ENCODE measurements at regions not wholly inside any gene's neighbourhood (a gene's known extent, or its start where the extent isn't known, plus 50 kb on each side); places are given as distances from the start of the nearest gene placed in this dataset.

DNA sequence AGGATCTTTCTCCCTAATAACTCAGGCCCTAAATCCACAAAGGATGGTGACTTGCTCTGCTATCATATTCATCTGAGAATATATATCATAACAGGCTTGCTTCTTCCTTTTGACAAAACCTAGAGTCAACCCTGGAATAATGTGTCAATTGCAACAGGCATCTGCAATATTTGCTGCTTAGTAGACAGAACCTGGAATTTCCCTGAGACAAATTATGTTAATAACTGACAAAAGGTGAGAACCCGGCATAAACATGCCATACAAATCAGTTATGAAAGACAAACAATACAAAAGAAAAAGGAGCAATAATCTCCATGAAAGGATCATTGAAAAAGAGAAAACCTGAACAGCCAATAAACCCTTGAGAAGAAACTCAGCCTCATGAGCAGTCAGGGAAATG is 114.5 kb upstream of the CDCA7L start:
- Histone ChIP-seq H4K20me1 (ENCODE audit: insufficient read depth, poor library complexity, severe bottlenecking) (no peaks in the 10 kb centered on the region), H3K4me3 (no peak overlapping the region), H2AFZ (no peak overlapping the region), H3K4me2 (no peak overlapping the region), H3K9me2 (replicated peaks; ENCODE audit: insufficient read depth) (no peaks in the 10 kb centered on the region), H3K79me2 (no peaks in the 10 kb centered on the region), H3K27me3 (peaks cover 6% of the 10 kb centered on the region), H3K9me3 (ENCODE audit: low read depth) (no peaks in the 10 kb centered on the region), H3K4me1 (ENCODE audit: insufficient read depth) (no peaks in the 10 kb centered on the region), H3K27ac (no peak overlapping the region), H3K36me3 (replicated peaks; ENCODE audit: insufficient read depth, low read depth) (no peaks in the 10 kb centered on the region)
- 92% methylated on average over 1 of the region's 1 CpG for WGBS (ENCODE audit: low lambda C conversion rate, missing lambda C conversion rate)
- TF ChIP-seq, protein P1, sequence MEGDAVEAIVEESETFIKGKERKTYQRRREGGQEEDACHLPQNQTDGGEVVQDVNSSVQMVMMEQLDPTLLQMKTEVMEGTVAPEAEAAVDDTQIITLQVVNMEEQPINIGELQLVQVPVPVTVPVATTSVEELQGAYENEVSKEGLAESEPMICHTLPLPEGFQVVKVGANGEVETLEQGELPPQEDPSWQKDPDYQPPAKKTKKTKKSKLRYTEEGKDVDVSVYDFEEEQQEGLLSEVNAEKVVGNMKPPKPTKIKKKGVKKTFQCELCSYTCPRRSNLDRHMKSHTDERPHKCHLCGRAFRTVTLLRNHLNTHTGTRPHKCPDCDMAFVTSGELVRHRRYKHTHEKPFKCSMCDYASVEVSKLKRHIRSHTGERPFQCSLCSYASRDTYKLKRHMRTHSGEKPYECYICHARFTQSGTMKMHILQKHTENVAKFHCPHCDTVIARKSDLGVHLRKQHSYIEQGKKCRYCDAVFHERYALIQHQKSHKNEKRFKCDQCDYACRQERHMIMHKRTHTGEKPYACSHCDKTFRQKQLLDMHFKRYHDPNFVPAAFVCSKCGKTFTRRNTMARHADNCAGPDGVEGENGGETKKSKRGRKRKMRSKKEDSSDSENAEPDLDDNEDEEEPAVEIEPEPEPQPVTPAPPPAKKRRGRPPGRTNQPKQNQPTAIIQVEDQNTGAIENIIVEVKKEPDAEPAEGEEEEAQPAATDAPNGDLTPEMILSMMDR (IDR thresholded peaks at IDR 0.05; ENCODE audit: poor library complexity), result no peak
- TF ChIP-seq EZH2phosphoT487 (IDR thresholded peaks at IDR 0.05; ENCODE audit: low read depth, severe bottlenecking, unreplicated experiment) (no peak), EZH2 (IDR thresholded peaks at IDR 0.05; ENCODE audit: borderline replicate concordance) (no peak)
- no peak for DNase-seq (ENCODE audit: low spot score)

DNA sequence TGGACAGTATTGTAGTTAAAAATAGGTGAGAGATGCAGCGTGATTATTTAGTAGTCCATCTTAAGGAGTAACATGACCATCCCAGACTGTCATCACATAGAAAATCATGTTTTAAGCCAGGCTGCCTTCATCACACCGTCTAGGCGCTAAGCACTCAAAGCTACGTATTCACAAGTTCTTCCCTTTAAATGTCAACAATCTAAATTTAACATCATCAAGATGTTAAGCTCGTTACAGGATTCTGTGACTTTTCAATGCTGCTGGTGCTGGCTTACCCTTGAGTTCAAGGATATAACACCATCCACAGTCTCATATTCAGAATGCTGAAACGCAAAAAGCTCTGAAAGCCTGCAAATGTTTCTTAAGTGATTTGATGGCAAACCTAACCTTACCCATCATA is 109.5 kb upstream of the CDCA7L start:
- Histone ChIP-seq H3K79me2 (no peaks in the 10 kb centered on the region), H3K4me1 (ENCODE audit: insufficient read depth) (no peaks in the 10 kb centered on the region), H3K27me3 (no peaks in the 10 kb centered on the region), H3K36me3 (replicated peaks; ENCODE audit: insufficient read depth, low read depth) (no peaks in the 10 kb centered on the region), H3K4me2 (no peak overlapping the region), H2AFZ (no peak overlapping the region), H3K9me2 (replicated peaks; ENCODE audit: insufficient read depth) (no peaks in the 10 kb centered on the region), H3K9me3 (ENCODE audit: low read depth) (no peaks in the 10 kb centered on the region), H3K27ac (no peak overlapping the region), H3K4me3 (no peak overlapping the region), H4K20me1 (ENCODE audit: insufficient read depth, poor library complexity, severe bottlenecking) (no peaks in the 10 kb centered on the region)
- DNase-seq (ENCODE audit: low spot score), result no peak
- no peak for TF ChIP-seq EZH2phosphoT487 (IDR thresholded peaks at IDR 0.05; ENCODE audit: low read depth, severe bottlenecking, unreplicated experiment)
- TF ChIP-seq EZH2 (IDR thresholded peaks at IDR 0.05; ENCODE audit: borderline replicate concordance), result no peak
- TF ChIP-seq, protein P1 (IDR thresholded peaks at IDR 0.05; ENCODE audit: poor library complexity), result no peak
- WGBS (ENCODE audit: low lambda C conversion rate, missing lambda C conversion rate), result 82% methylated on average over 6 of the region's 6 CpGs

GRCh38 chr7:22052674-22053365 is 107.1 kb upstream of the CDCA7L start:
- no peaks in the 10 kb centered on the region for H3K9me3 ChIP-seq (ENCODE audit: low read depth)
- WGBS (ENCODE audit: low lambda C conversion rate, missing lambda C conversion rate), result 81% methylated on average over 9 of the region's 9 CpGs
- H3K79me2 ChIP-seq, result no peaks in the 10 kb centered on the region
- no peaks in the 10 kb centered on the region for H3K27me3 ChIP-seq
- no peak overlapping the region for H2AFZ ChIP-seq
- TF ChIP-seq, protein P1 (IDR thresholded peaks at IDR 0.05; ENCODE audit: poor library complexity), result no peak
- no peak for TF ChIP-seq EZH2phosphoT487 (IDR thresholded peaks at IDR 0.05; ENCODE audit: low read depth, severe bottlenecking, unreplicated experiment)
- no peak for TF ChIP-seq EZH2 (IDR thresholded peaks at IDR 0.05; ENCODE audit: borderline replicate concordance)
- DNase-seq (ENCODE audit: low spot score), result no peak
- H3K9me2 ChIP-seq (replicated peaks; ENCODE audit: insufficient read depth), result no peaks in the 10 kb centered on the region
- H3K27ac ChIP-seq, result no peak overlapping the region
- no peak overlapping the region for H3K4me3 ChIP-seq
- H4K20me1 ChIP-seq (ENCODE audit: insufficient read depth, poor library complexity, severe bottlenecking), result no peaks in the 10 kb centered on the region
- no peaks in the 10 kb centered on the region for H3K4me1 ChIP-seq (ENCODE audit: insufficient read depth)
- no peak overlapping the region for H3K4me2 ChIP-seq
- H3K36me3 ChIP-seq (replicated peaks; ENCODE audit: insufficient read depth, low read depth), result no peaks in the 10 kb centered on the region

Data from hepatocyte (in vitro differentiated cells).